DMS79 treated with DMSO at 0.1 percent for 48 hours (cell line): ENCODE measurements at regions not wholly inside any gene's neighbourhood (a gene's known extent, or its start where the extent isn't known, plus 50 kb on each side); places are given as distances from the start of the nearest gene placed in this dataset.

Experiments used
- DNase-seq: peaks from one replicate; lab custom pipeline; 2025; lab: John Stamatoyannopoulos, UW

- DNase-seq: no peak
Measured at GRCh38 chr5:155211764-155212163, 198.2 kb downstream of the KIF4B start.

GRCh38 chr5:155222393-155222792 lies 208.8 kb downstream of the KIF4B start:
- DNase-seq: no peak

- no peak for DNase-seq
Measured at GRCh38 chr5:155229135-155229534, 215.6 kb downstream of the KIF4B start.

- no peak for DNase-seq
Measured at GRCh38 chr5:155239803-155240202, 226.2 kb downstream of the KIF4B start.

- DNase-seq: peak; percentile 37
Measured at GRCh38 chr5:155250596-155250995, 237.0 kb downstream of the KIF4B start.

GRCh38 chr5:155252025-155252424 lies 238.5 kb downstream of the KIF4B start:
- DNase-seq: no peak

GRCh38 chr5:155252717-155253116 lies 239.2 kb downstream of the KIF4B start:
- peak; percentile 11 for DNase-seq

- no peak for DNase-seq
Measured at GRCh38 chr5:155254399-155254798, 240.8 kb downstream of the KIF4B start.

- no peak for DNase-seq
Measured at GRCh38 chr5:155258161-155258560, 244.6 kb downstream of the KIF4B start.

- no peak for DNase-seq
Measured at GRCh38 chr5:155259648-155260047, 246.1 kb downstream of the KIF4B start.

- peak; percentile 9 for DNase-seq
Measured at GRCh38 chr5:155260798-155261197, 247.2 kb downstream of the KIF4B start.

GRCh38 chr5:155263381-155263780 lies 249.8 kb downstream of the KIF4B start:
- no peak for DNase-seq

GRCh38 chr5:155264809-155265208 lies 251.3 kb downstream of the KIF4B start:
- DNase-seq: no peak

GRCh38 chr5:155268770-155269425 lies 255.3 kb downstream of the KIF4B start:
- no peak for DNase-seq

- DNase-seq: no peak
Measured at GRCh38 chr5:155270725-155271124, 257.2 kb downstream of the KIF4B start.

GRCh38 chr5:155274484-155274883 lies 260.9 kb downstream of the KIF4B start:
- no peak for DNase-seq

- no peak for DNase-seq
Measured at GRCh38 chr5:155275222-155275621, 261.7 kb downstream of the KIF4B start.

GRCh38 chr5:155276231-155276630 lies 262.7 kb downstream of the KIF4B start:
- no peak for DNase-seq

GRCh38 chr5:155278532-155278931 lies 265.0 kb downstream of the KIF4B start:
- no peak for DNase-seq

GRCh38 chr5:155282503-155283107 lies 269.1 kb downstream of the KIF4B start:
- DNase-seq: peak; percentile 39

GRCh38 chr5:155285706-155286105 lies 272.2 kb downstream of the KIF4B start:
- DNase-seq: no peak

GRCh38 chr5:155290937-155291336 lies 277.4 kb downstream of the KIF4B start:
- DNase-seq: peak; percentile 29

- DNase-seq: peak; percentile 84
Measured at GRCh38 chr5:155293605-155294178, 280.1 kb downstream of the KIF4B start.

- no peak for DNase-seq
Measured at GRCh38 chr5:155295111-155295510, 281.6 kb downstream of the KIF4B start.
